ENCODE measurements at regions not wholly inside any gene's neighbourhood (a gene's known extent, or its start where the extent isn't known, plus 50 kb on each side); places are given as distances from the start of the nearest gene placed in this dataset.
"Not testable (repeated sequence)": the region's sequence is repeated elsewhere in the genome, so short reads cannot be mapped to it uniquely, and the experiment has no call there.

- not testable (repeated sequence) for TF ChIP-seq EZH2 (IDR thresholded peaks at IDR 0.05; ENCODE audit: low read length, missing control alignments); CTCF (conservative IDR thresholded peaks at IDR 0.05 in 1 of 2, IDR thresholded peaks at IDR 0.05 in 1 of 2; ENCODE audit: low read depth in 1 of 2, low read length in 2 of 2)
Observed at GRCh38 chr14:106482213-106482612, 955.8 kb downstream of the TMEM121 start.
